SU-DHL-6 (cell line): ENCODE measurements at regions not wholly inside any gene's neighbourhood (a gene's known extent, or its start where the extent isn't known, plus 50 kb on each side); places are given as distances from the start of the nearest gene placed in this dataset.

Experiments
- H2AFZ ChIP-seq: fragments of 200-600 bp; sonication (generic); 2 replicates; pipeline ENCODE4 v1.6.1; 2014; ENCODE audit warnings: low read depth, mild to moderate bottlenecking, moderate library complexity, mixed read lengths, antibody characterized with exemption, low read length; ENCODE audit not compliant: severe bottlenecking
- H3F3A ChIP-seq: fragments of 200-600 bp; shearing (Covaris generic); 2 replicates; pipeline ENCODE4 v1.6.0; 2016; ENCODE audit warnings: antibody characterized with exemption, mild to moderate bottlenecking; ENCODE audit not compliant: insufficient read depth
- H3K27ac ChIP-seq: fragments of 200-600 bp; sonication (generic); 2 replicates; pipeline ENCODE4 v1.5.1; 2016; ENCODE audit warnings: low read depth, mild to moderate bottlenecking, low read length, moderate library complexity, mixed read lengths
- H3K27me3 ChIP-seq: fragments of 200-600 bp; sonication (generic), shearing (Covaris generic); 2 replicates; pipeline ENCODE4 v1.6.0; 2014; ENCODE audit warnings: mild to moderate bottlenecking, low read length
- H3K36me3 ChIP-seq: fragments of 200-600 bp; sonication (generic); 2 replicates; pipeline ENCODE4 v1.6.1; 2014; ENCODE audit warnings: mild to moderate bottlenecking, low read length, mixed read lengths
- H3K4me2 ChIP-seq: fragments of 300-600, 200-600 bp; shearing (Covaris generic), sonication (generic); 2 replicates; pipeline ENCODE4 v1.6.0; 2014; ENCODE audit warnings: low read length, low read depth, mild to moderate bottlenecking; ENCODE audit not compliant: poor library complexity, severe bottlenecking
- H3K4me3 ChIP-seq: fragments of 200-600 bp; sonication (generic); 2 replicates; pipeline ENCODE4 v1.5.1; 2014; ENCODE audit warnings: antibody characterized with exemption, low read length, mild to moderate bottlenecking, mixed read lengths; ENCODE audit not compliant: insufficient read depth, poor library complexity, severe bottlenecking
- H3K79me2 ChIP-seq: fragments of 200-600 bp; sonication (generic); 2 replicates; pipeline ENCODE4 v1.6.1; 2014; ENCODE audit warnings: mild to moderate bottlenecking, low read length, moderate library complexity; ENCODE audit not compliant: insufficient read depth
- H3K9ac ChIP-seq: fragments of 200-600 bp; sonication (generic); 2 replicates; pipeline ENCODE4 v1.7.0; 2014; ENCODE audit warnings: mild to moderate bottlenecking, low read length
- H3K9me2 ChIP-seq: fragments of 200-600 bp; sonication (generic); replicated peaks from 2 replicates; pipeline ENCODE4 v1.6.1; 2014; ENCODE audit warnings: low read length; ENCODE audit not compliant: insufficient read depth
- H3K9me3 ChIP-seq: fragments of 200-600 bp; sonication (generic); 2 replicates; pipeline ENCODE4 v1.6.1; 2014; ENCODE audit warnings: low read length, mixed read lengths; ENCODE audit not compliant: insufficient read depth
- H4K20me1 ChIP-seq: fragments of 200-600 bp; sonication (generic); 2 replicates; pipeline ENCODE4 v1.6.1; 2014; ENCODE audit warnings: low read depth, mild to moderate bottlenecking, antibody characterized with exemption, low read length, moderate library complexity, mixed read lengths
- CTCF ChIP-seq: fragments of 200-600 bp; sonication (generic); IDR thresholded peaks from one replicate; pipeline ENCODE4 v1.5.1; 2017; ENCODE audit warnings: antibody characterized with exemption, mild to moderate bottlenecking, low read length, moderate library complexity; ENCODE audit not compliant: insufficient read depth, poor library complexity, severe bottlenecking
- EZH2phosphoT487 ChIP-seq: fragments of 200-600 bp; sonication (generic), shearing (Covaris generic); conservative IDR thresholded peaks from 2 replicates; pipeline ENCODE4 v1.6.1; 2018; ENCODE audit warnings: mild to moderate bottlenecking, antibody characterized with exemption, low read length, moderate library complexity, mixed read lengths

- Histone ChIP-seq H3K36me3 (no peaks in the 10 kb centered on the region), H3K4me3 (no peak overlapping the region), H3K9me2 (no peaks in the 10 kb centered on the region), H3F3A (no peaks in the 10 kb centered on the region), H3K79me2 (no peaks in the 10 kb centered on the region), H2AFZ (no peak overlapping the region), H4K20me1 (no peaks in the 10 kb centered on the region), H3K4me2 (no peak overlapping the region), H3K9ac (no peak overlapping the region), H3K27ac (no peak overlapping the region), H3K27me3 (no peaks in the 10 kb centered on the region), H3K9me3 (no peaks in the 10 kb centered on the region)
- no peak for TF ChIP-seq EZH2phosphoT487
Observed at GRCh38 chr5:32960340-32961058, 249.4 kb downstream of the NPR3 start.

- no peak for TF ChIP-seq CTCF
- TF ChIP-seq EZH2phosphoT487, result no peak
- Histone ChIP-seq H3K36me3 (no peaks in the 10 kb centered on the region), H3K27ac (no peak overlapping the region), H4K20me1 (no peaks in the 10 kb centered on the region), H3F3A (no peaks in the 10 kb centered on the region), H3K27me3 (no peaks in the 10 kb centered on the region), H3K4me2 (no peak overlapping the region), H3K9me2 (no peaks in the 10 kb centered on the region), H3K79me2 (no peaks in the 10 kb centered on the region), H2AFZ (no peak overlapping the region), H3K4me3 (no peak overlapping the region), H3K9me3 (no peaks in the 10 kb centered on the region), H3K9ac (no peak overlapping the region)
Observed at GRCh38 chr5:32961059-32961415, 249.9 kb downstream of the NPR3 start.

GRCh38 chr5:32964261-32964660, 253.1 kb downstream of the NPR3 start:
- Histone ChIP-seq H3K4me3 (no peak overlapping the region), H3F3A (no peaks in the 10 kb centered on the region), H3K27ac (no peak overlapping the region), H2AFZ (no peak overlapping the region), H3K9ac (no peak overlapping the region), H3K79me2 (no peaks in the 10 kb centered on the region), H3K9me2 (no peaks in the 10 kb centered on the region), H3K4me2 (no peak overlapping the region), H3K36me3 (no peaks in the 10 kb centered on the region), H4K20me1 (no peaks in the 10 kb centered on the region), H3K27me3 (no peaks in the 10 kb centered on the region), H3K9me3 (no peaks in the 10 kb centered on the region)
- no peak for TF ChIP-seq EZH2phosphoT487
- TF ChIP-seq CTCF, result no peak

- Histone ChIP-seq H3K79me2 (no peaks in the 10 kb centered on the region), H3K9me2 (no peaks in the 10 kb centered on the region), H2AFZ (no peak overlapping the region), H3F3A (no peaks in the 10 kb centered on the region), H4K20me1 (no peaks in the 10 kb centered on the region), H3K36me3 (no peaks in the 10 kb centered on the region), H3K9ac (no peak overlapping the region), H3K27me3 (no peaks in the 10 kb centered on the region), H3K27ac (no peak overlapping the region), H3K4me2 (no peak overlapping the region), H3K9me3 (no peaks in the 10 kb centered on the region), H3K4me3 (no peak overlapping the region)
- TF ChIP-seq CTCF (no peak), EZH2phosphoT487 (no peak)
Observed at GRCh38 chr5:32973646-32974045, 262.5 kb downstream of the NPR3 start.
